C4-2B (cell line): ENCODE measurements at regions not wholly inside any gene's neighbourhood (a gene's known extent, or its start where the extent isn't known, plus 50 kb on each side); places are given as distances from the start of the nearest gene placed in this dataset.

Source experiments
- H3K27ac ChIP-seq: fragments of 450-650 bp; 2 replicates; pipeline ENCODE4 v1.5.1; 2017
- CTCF ChIP-seq: fragments of 450-650 bp; conservative IDR thresholded peaks from 2 replicates; pipeline ENCODE4 v1.5.1; 2017; ENCODE audit warnings: mild to moderate bottlenecking
- ZFX ChIP-seq: fragments of 450-650 bp; IDR thresholded peaks from 2 replicates; pipeline ENCODE4 v1.6.1; 2017

GRCh38 chr10:65395631-65396030 lies 1530.2 kb upstream of the LRRTM3 start:
- TF ChIP-seq ZFX (no peak), CTCF (no peak)
- no peak overlapping the region for H3K27ac ChIP-seq

GRCh38 chr10:65396997-65397396 lies 1528.8 kb upstream of the LRRTM3 start:
- TF ChIP-seq CTCF (no peak), ZFX (no peak)

GRCh38 chr10:65408401-65408800 lies 1517.4 kb upstream of the LRRTM3 start:
- H3K27ac ChIP-seq, result no peak overlapping the region
- TF ChIP-seq ZFX, result no peak
- TF ChIP-seq CTCF, result no peak

More at GRCh38 chr10:65396997-65397396, 1528.8 kb upstream of the LRRTM3 start:
- H3K27ac ChIP-seq, result no peak overlapping the region

- TF ChIP-seq CTCF (no peak), ZFX (no peak)
- no peak overlapping the region for H3K27ac ChIP-seq
Measured at GRCh38 chr10:65413001-65413400, 1512.8 kb upstream of the LRRTM3 start.

GRCh38 chr10:65415318-65415717 lies 1510.5 kb upstream of the LRRTM3 start:
- TF ChIP-seq CTCF, result no peak
- TF ChIP-seq ZFX, result no peak
- H3K27ac ChIP-seq, result no peak overlapping the region

GRCh38 chr10:65416094-65416493 lies 1509.7 kb upstream of the LRRTM3 start:
- TF ChIP-seq ZFX, result no peak
- no peak for TF ChIP-seq CTCF
- H3K27ac ChIP-seq, result no peak overlapping the region

- no peak overlapping the region for H3K27ac ChIP-seq
- TF ChIP-seq CTCF, result no peak
- TF ChIP-seq ZFX, result no peak
Measured at GRCh38 chr10:65419629-65420028, 1506.2 kb upstream of the LRRTM3 start.
